HCT116 (cell line): ENCODE measurements at regions not wholly inside any gene's neighbourhood (a gene's known extent, or its start where the extent isn't known, plus 50 kb on each side); places are given as distances from the start of the nearest gene placed in this dataset.

Source experiments
- ATAC-seq: fragments of 200-7000 bp; cut with Tn5 transposase; 2 replicates; pipeline ENCODE4 v1.9.1; 2020; ENCODE audit warnings: mild to moderate bottlenecking, moderate library complexity
- BruUV-seq: library from RNA; stranded (reverse); fragments of 400-500 nt; replicated peaks from 2 replicates; lab custom pipeline; 2021; lab: Mats Ljungman, UMichigan
- CTCF ChIA-PET: fragments of 300-600 bp; sonication (Branson Sonifier 250); formaldehyde crosslinking; loops from one replicate; lab custom pipeline; 2021; ENCODE audit warnings: antibody characterized with exemption; lab: Charles Lee
- POLR2A ChIA-PET: fragments of 300-600, 350-600 bp; sonication (Branson Sonifier 250); formaldehyde crosslinking; loops from one replicate; lab custom pipeline; 2021; ENCODE audit warnings: antibody characterized with exemption; lab: Charles Lee
- RAD21 ChIA-PET, 2 experiments: fragments of 300-600 bp; sonication (Branson Sonifier 250); formaldehyde crosslinking; loops; one replicate each; lab custom pipeline; 2023; ENCODE audit warnings: low total read pairs in 2 of 2; ENCODE audit not compliant: uncharacterized antibody in 2 of 2, unreplicated experiment in 2 of 2, low non-redundant PET in 1 of 2; lab: Charles Lee
- DNase-seq: peaks from one replicate; pipeline ENCODE4 v3.0.0-alpha.2; 2010; ENCODE audit warnings: low read depth, low spot score
- H2AFZ ChIP-seq: fragments of 200-600 bp; shearing (Covaris generic), sonication (generic); 2 replicates; pipeline ENCODE4 v1.6.1; 2017; ENCODE audit warnings: low read depth, mixed run types, mixed read lengths, antibody characterized with exemption, low read length; ENCODE audit not compliant: poor library complexity, severe bottlenecking
- H3K27ac ChIP-seq: 2 replicates; pipeline ENCODE4 v1.5.1; 2012; ENCODE audit warnings: low read depth, low read length
- H3K27me3 ChIP-seq: fragments of 200-600 bp; sonication (generic); 2 replicates; pipeline ENCODE4 v1.6.1; 2016; ENCODE audit warnings: mixed run types, low read length, mixed read lengths; ENCODE audit not compliant: insufficient read depth
- H3K36me3 ChIP-seq, 2 experiments: fragments of 200-500 bp in 1 of 2; fragments of 200-600 bp in 1 of 2; sonication (Bioruptor generic) in 1 of 2; sonication (generic) in 1 of 2; 2 replicates each; pipeline versions ENCODE4 v1.5.1 to v1.6.1; 2014 to 2016; ENCODE audit warnings: low read length in 2 of 2, inconsistent platforms in 1 of 2, mixed read lengths in 1 of 2, mixed run types in 1 of 2; ENCODE audit not compliant: insufficient read depth in 2 of 2, control insufficient read depth in 1 of 2
- H3K4me1 ChIP-seq, 2 experiments: fragments of 200-600 bp in 1 of 2; sonication (generic) in 1 of 2; 2 replicates each; pipeline versions ENCODE4 v1.5.1 to v1.6.1; 2012 to 2017; ENCODE audit warnings: low read length in 2 of 2, inconsistent platforms in 1 of 2, mild to moderate bottlenecking in 1 of 2, mixed read lengths in 1 of 2, mixed run types in 1 of 2, moderate library complexity in 1 of 2; ENCODE audit not compliant: insufficient read depth in 2 of 2, control insufficient read depth in 1 of 2
- H3K4me2 ChIP-seq: fragments of 200-600 bp; sonication (generic); 2 replicates; pipeline ENCODE4 v1.6.1; 2017; ENCODE audit warnings: mixed run types, low read length, mixed read lengths
- H3K4me3 ChIP-seq, 2 experiments: fragments of 200-600 bp in 1 of 2; sonication (generic) in 1 of 2; replicated peaks in 1 of 2; 2 replicates each; pipeline ENCODE4 v1.5.1; 2011 to 2016; ENCODE audit warnings: low read length in 2 of 2, control low read depth in 1 of 2, low read depth in 1 of 2, mild to moderate bottlenecking in 1 of 2, mixed read lengths in 1 of 2, mixed run types in 1 of 2
- H3K79me2 ChIP-seq: fragments of 200-600 bp; sonication (generic); 2 replicates; pipeline ENCODE4 v1.6.1; 2017; ENCODE audit warnings: mild to moderate bottlenecking, mixed run types, low read length, moderate library complexity, mixed read lengths; ENCODE audit not compliant: insufficient read depth
- H3K9ac ChIP-seq: fragments of 200-600 bp; sonication (generic); 2 replicates; pipeline ENCODE4 v1.6.1; 2016; ENCODE audit warnings: low read length, mixed read lengths
- H3K9me2 ChIP-seq: fragments of 200-600 bp; sonication (generic), shearing (Covaris generic); 2 replicates; pipeline ENCODE4 v1.6.1; 2017; ENCODE audit warnings: mixed run types, mild to moderate bottlenecking, moderate library complexity; ENCODE audit not compliant: insufficient read depth
- H3K9me3 ChIP-seq, 2 experiments: fragments of 200-500 bp in 1 of 2; fragments of 200-600 bp in 1 of 2; sonication (Bioruptor generic) in 1 of 2; sonication (generic) in 1 of 2; 2 replicates each; pipeline ENCODE4 v1.6.1; 2014 to 2017; ENCODE audit warnings: low read length in 2 of 2, mixed read lengths in 2 of 2, inconsistent platforms in 1 of 2, low read depth in 1 of 2, mild to moderate bottlenecking in 1 of 2, mixed run types in 1 of 2, moderate library complexity in 1 of 2; ENCODE audit not compliant: control insufficient read depth in 1 of 2, insufficient read depth in 1 of 2
- H4K20me1 ChIP-seq: fragments of 200-600 bp; sonication (generic), shearing (Covaris generic); 2 replicates; pipeline ENCODE4 v1.6.1; 2017; ENCODE audit warnings: mixed run types, mild to moderate bottlenecking, moderate library complexity; ENCODE audit not compliant: insufficient read depth
- CBX3 ChIP-seq: IDR thresholded peaks from 2 replicates; pipeline ENCODE4 v1.6.1; 2012; ENCODE audit warnings: low read depth
- CEBPB ChIP-seq: IDR thresholded peaks from 2 replicates; pipeline ENCODE4 v1.6.1; 2012; ENCODE audit warnings: low read depth
- POLR2A ChIP-seq: IDR thresholded peaks from 2 replicates; pipeline ENCODE4 v1.7.0; 2011; ENCODE audit warnings: borderline replicate concordance; ENCODE audit not compliant: insufficient read depth, insufficient read length; ENCODE audit errors: extremely low read depth
- POLR2AphosphoS5 ChIP-seq: IDR thresholded peaks from 2 replicates; pipeline ENCODE4 v1.6.1; 2011; ENCODE audit warnings: mild to moderate bottlenecking, low read depth, low read length, moderate library complexity
- RAD21 ChIP-seq: IDR thresholded peaks from 2 replicates; pipeline ENCODE4 v1.6.1; 2012; ENCODE audit warnings: low read depth, mild to moderate bottlenecking
- SIN3A ChIP-seq: IDR thresholded peaks from 2 replicates; pipeline ENCODE4 v1.6.1; 2012; ENCODE audit warnings: low read depth
- SP1 ChIP-seq: IDR thresholded peaks from 2 replicates; pipeline ENCODE4 v1.6.1; 2012; ENCODE audit warnings: low read depth
- SRF ChIP-seq: IDR thresholded peaks from 2 replicates; pipeline ENCODE4 v1.6.1; 2012; ENCODE audit warnings: low read depth
- TCF7L2 ChIP-seq: IDR thresholded peaks from 2 replicates; pipeline ENCODE4 v1.7.0; 2011; ENCODE audit warnings: borderline replicate concordance, inconsistent platforms; ENCODE audit not compliant: insufficient read depth, insufficient read length; ENCODE audit errors: extremely low read depth
- YY1 ChIP-seq: IDR thresholded peaks from 2 replicates; pipeline ENCODE4 v1.6.1; 2011; ENCODE audit warnings: low read length, low read depth, moderate library complexity, mild to moderate bottlenecking; ENCODE audit not compliant: insufficient replicate concordance; ENCODE audit errors: extremely low read depth
- ZFX ChIP-seq: fragments of 450-650 bp; IDR thresholded peaks from 2 replicates; pipeline ENCODE4 v1.6.1; 2017
- intact Hi-C: fragments of 100-400 bp; cut with micrococcal nuclease; formaldehyde crosslinking; loops from 2 replicates; pipeline ENCODE4 v1.10.0; 2022
- TF ChIP-seq, protein P1 (sequence below): IDR thresholded peaks from 2 replicates; pipeline ENCODE4 v1.6.1; 2012
- TF ChIP-seq, protein P2 (sequence below), 3 experiments: fragments of 200-600 bp in 1 of 3; sonication (generic) in 1 of 3; IDR thresholded peaks in 2 of 3; conservative IDR thresholded peaks in 1 of 3; 2 replicates each; pipeline ENCODE4 v1.5.1; 2012 to 2017; ENCODE audit warnings: low read depth in 2 of 3, low read length in 2 of 3, antibody characterized with exemption in 1 of 3, borderline replicate concordance in 1 of 3, control low read depth in 1 of 3, mild to moderate bottlenecking in 1 of 3, mixed read lengths in 1 of 3, mixed run types in 1 of 3, moderate library complexity in 1 of 3; ENCODE audit not compliant: insufficient read depth in 1 of 3
- TF ChIP-seq, protein P3 (sequence below): IDR thresholded peaks from 2 replicates; pipeline ENCODE4 v1.6.1; 2012
- TF ChIP-seq, protein P4 (sequence below): IDR thresholded peaks from 2 replicates; pipeline ENCODE4 v1.6.1; 2012; ENCODE audit warnings: low read depth
- TF ChIP-seq, protein P5 (sequence below): IDR thresholded peaks from 2 replicates; pipeline ENCODE4 v1.6.1; 2011; ENCODE audit warnings: mild to moderate bottlenecking, low read length, moderate library complexity; ENCODE audit not compliant: insufficient replicate concordance; ENCODE audit errors: extremely low read depth

DNA sequence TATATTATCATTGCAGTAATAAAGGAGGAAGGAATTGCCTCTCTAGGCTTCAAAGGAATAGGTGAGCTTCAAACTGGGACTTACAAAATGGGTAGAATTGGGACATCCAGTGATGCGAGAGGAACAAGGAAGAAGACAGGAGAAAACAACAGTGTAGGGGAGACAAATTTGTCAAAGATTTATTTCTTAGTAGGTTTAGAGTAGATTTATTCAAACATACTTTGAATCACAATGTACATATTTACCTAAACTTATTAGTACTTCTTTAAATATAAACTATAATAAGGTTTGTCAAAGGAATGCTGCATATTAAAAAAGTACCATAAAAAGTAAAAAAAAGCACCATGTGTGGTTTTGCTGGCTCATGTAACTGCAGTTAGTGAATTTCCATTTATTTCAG, 161.4 kb upstream of the CDH2 start:
- H3K4me2 ChIP-seq: no peak overlapping the region
- no peaks in the 10 kb centered on the region for H3K79me2 ChIP-seq
- no peak for DNase-seq
- H3K9me2 ChIP-seq: no peaks in the 10 kb centered on the region
- H3K27me3 ChIP-seq: no peaks in the 10 kb centered on the region
- no peak overlapping the region for H2AFZ ChIP-seq
- POLR2A ChIA-PET: no interaction called here
- RAD21 ChIA-PET: no interaction called here
- peaks cover 0 to 5% of the 10 kb centered on the region in 2 experiments; a peak in 1 of 4 replicates for H3K9me3 ChIP-seq
- H3K9ac ChIP-seq: no peak overlapping the region
- no peak overlapping the region for H3K4me3 ChIP-seq
- ATAC-seq: no peak
- no peaks in the 10 kb centered on the region for H3K4me1 ChIP-seq
- TF ChIP-seq, protein P1, sequence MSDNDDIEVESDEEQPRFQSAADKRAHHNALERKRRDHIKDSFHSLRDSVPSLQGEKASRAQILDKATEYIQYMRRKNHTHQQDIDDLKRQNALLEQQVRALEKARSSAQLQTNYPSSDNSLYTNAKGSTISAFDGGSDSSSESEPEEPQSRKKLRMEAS: no peak
- TF ChIP-seq SP1: no peak
- TF ChIP-seq, protein P2, sequence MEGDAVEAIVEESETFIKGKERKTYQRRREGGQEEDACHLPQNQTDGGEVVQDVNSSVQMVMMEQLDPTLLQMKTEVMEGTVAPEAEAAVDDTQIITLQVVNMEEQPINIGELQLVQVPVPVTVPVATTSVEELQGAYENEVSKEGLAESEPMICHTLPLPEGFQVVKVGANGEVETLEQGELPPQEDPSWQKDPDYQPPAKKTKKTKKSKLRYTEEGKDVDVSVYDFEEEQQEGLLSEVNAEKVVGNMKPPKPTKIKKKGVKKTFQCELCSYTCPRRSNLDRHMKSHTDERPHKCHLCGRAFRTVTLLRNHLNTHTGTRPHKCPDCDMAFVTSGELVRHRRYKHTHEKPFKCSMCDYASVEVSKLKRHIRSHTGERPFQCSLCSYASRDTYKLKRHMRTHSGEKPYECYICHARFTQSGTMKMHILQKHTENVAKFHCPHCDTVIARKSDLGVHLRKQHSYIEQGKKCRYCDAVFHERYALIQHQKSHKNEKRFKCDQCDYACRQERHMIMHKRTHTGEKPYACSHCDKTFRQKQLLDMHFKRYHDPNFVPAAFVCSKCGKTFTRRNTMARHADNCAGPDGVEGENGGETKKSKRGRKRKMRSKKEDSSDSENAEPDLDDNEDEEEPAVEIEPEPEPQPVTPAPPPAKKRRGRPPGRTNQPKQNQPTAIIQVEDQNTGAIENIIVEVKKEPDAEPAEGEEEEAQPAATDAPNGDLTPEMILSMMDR (IDR thresholded peaks at IDR 0.05 in 2 of 3, conservative IDR thresholded peaks at IDR 0.05 in 1 of 3; ENCODE audit: borderline replicate concordance in 1 of 3, insufficient read depth in 1 of 3, low read depth in 2 of 3, low read length in 2 of 3): no peak
- no peak for TF ChIP-seq SRF
- TF ChIP-seq, protein P3, sequence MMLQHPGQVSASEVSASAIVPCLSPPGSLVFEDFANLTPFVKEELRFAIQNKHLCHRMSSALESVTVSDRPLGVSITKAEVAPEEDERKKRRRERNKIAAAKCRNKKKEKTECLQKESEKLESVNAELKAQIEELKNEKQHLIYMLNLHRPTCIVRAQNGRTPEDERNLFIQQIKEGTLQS: no peak
- no peak for TF ChIP-seq CEBPB
- TF ChIP-seq ZFX: no peak
- no peak for TF ChIP-seq TCF7L2
- TF ChIP-seq, protein P4, sequence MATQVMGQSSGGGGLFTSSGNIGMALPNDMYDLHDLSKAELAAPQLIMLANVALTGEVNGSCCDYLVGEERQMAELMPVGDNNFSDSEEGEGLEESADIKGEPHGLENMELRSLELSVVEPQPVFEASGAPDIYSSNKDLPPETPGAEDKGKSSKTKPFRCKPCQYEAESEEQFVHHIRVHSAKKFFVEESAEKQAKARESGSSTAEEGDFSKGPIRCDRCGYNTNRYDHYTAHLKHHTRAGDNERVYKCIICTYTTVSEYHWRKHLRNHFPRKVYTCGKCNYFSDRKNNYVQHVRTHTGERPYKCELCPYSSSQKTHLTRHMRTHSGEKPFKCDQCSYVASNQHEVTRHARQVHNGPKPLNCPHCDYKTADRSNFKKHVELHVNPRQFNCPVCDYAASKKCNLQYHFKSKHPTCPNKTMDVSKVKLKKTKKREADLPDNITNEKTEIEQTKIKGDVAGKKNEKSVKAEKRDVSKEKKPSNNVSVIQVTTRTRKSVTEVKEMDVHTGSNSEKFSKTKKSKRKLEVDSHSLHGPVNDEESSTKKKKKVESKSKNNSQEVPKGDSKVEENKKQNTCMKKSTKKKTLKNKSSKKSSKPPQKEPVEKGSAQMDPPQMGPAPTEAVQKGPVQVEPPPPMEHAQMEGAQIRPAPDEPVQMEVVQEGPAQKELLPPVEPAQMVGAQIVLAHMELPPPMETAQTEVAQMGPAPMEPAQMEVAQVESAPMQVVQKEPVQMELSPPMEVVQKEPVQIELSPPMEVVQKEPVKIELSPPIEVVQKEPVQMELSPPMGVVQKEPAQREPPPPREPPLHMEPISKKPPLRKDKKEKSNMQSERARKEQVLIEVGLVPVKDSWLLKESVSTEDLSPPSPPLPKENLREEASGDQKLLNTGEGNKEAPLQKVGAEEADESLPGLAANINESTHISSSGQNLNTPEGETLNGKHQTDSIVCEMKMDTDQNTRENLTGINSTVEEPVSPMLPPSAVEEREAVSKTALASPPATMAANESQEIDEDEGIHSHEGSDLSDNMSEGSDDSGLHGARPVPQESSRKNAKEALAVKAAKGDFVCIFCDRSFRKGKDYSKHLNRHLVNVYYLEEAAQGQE: no peak
- no peak for TF ChIP-seq SIN3A
- TF ChIP-seq, protein P5, sequence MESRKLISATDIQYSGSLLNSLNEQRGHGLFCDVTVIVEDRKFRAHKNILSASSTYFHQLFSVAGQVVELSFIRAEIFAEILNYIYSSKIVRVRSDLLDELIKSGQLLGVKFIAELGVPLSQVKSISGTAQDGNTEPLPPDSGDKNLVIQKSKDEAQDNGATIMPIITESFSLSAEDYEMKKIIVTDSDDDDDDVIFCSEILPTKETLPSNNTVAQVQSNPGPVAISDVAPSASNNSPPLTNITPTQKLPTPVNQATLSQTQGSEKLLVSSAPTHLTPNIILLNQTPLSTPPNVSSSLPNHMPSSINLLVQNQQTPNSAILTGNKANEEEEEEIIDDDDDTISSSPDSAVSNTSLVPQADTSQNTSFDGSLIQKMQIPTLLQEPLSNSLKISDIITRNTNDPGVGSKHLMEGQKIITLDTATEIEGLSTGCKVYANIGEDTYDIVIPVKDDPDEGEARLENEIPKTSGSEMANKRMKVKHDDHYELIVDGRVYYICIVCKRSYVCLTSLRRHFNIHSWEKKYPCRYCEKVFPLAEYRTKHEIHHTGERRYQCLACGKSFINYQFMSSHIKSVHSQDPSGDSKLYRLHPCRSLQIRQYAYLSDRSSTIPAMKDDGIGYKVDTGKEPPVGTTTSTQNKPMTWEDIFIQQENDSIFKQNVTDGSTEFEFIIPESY: no peak
- TF ChIP-seq RAD21: no peak
- no peak for TF ChIP-seq CBX3
- no peak for TF ChIP-seq POLR2A
- TF ChIP-seq YY1: no peak
- no peak for TF ChIP-seq POLR2AphosphoS5
- intact Hi-C loops: no loop called here
- H4K20me1 ChIP-seq: no peaks in the 10 kb centered on the region
- BruUV-seq: no TSS peak
- no peak overlapping the region for H3K27ac ChIP-seq
- H3K36me3 ChIP-seq: no peaks in the 10 kb centered on the region
- CTCF ChIA-PET: no interaction called here
